Lung (tissue), 11 donors: ENCODE measurements at regions not wholly inside any gene's neighbourhood (a gene's known extent, or its start where the extent isn't known, plus 50 kb on each side); places are given as distances from the start of the nearest gene placed in this dataset.

Source experiments
- ATAC-seq: fragments of 200-7000 bp; cut with Tn5 transposase; one replicate; pipeline ENCODE4 v1.9.1; 2020; ENCODE audit warnings: moderate number of reproducible peaks; ENCODE audit not compliant: insufficient read depth, low FRiP score
- DNase-seq, 3 donors: peaks; one replicate each; pipeline ENCODE4 v3.0.0-alpha.2; 2013 to 2017
- H3K27ac ChIP-seq, 2 donors: one replicate each; pipeline ENCODE4 v1.5.1; 2013; ENCODE audit warnings: mild to moderate bottlenecking in 2 of 2, moderate library complexity in 2 of 2, control low read depth in 1 of 2, inconsistent platforms in 1 of 2, low read depth in 1 of 2, low read length in 1 of 2
- H3K27me3 ChIP-seq, 3 donors: one replicate each; pipeline ENCODE4 v1.5.1; 2013; ENCODE audit warnings: low read length in 2 of 3; ENCODE audit not compliant: control insufficient read depth in 3 of 3, insufficient read depth in 3 of 3
- H3K36me3 ChIP-seq, 4 donors: one replicate each; pipeline ENCODE4 v1.5.1; 2013; ENCODE audit warnings: low read length in 4 of 4, mild to moderate bottlenecking in 1 of 4, moderate library complexity in 1 of 4; ENCODE audit not compliant: control insufficient read depth in 4 of 4, insufficient read depth in 4 of 4
- H3K4me1 ChIP-seq, 5 donors: one replicate each; pipeline ENCODE4 v1.5.1; 2013; ENCODE audit warnings: low read length in 5 of 5, mild to moderate bottlenecking in 2 of 5, moderate library complexity in 1 of 5; ENCODE audit not compliant: control insufficient read depth in 5 of 5, insufficient read depth in 5 of 5
- H3K4me3 ChIP-seq: one replicate; pipeline ENCODE4 v1.5.1; 2013; ENCODE audit warnings: mild to moderate bottlenecking, control low read depth, moderate library complexity
- H3K9ac ChIP-seq, 2 donors: one replicate each; pipeline ENCODE4 v1.5.1; 2013; ENCODE audit warnings: low read length in 2 of 2, control low read depth in 1 of 2; ENCODE audit not compliant: insufficient read depth in 1 of 2
- H3K9me3 ChIP-seq, 4 donors: one replicate each; pipeline ENCODE4 v1.5.1; 2013; ENCODE audit warnings: low read length in 3 of 4, mild to moderate bottlenecking in 1 of 4, moderate library complexity in 1 of 4; ENCODE audit not compliant: control insufficient read depth in 4 of 4, insufficient read depth in 3 of 4
- CTCF ChIP-seq: IDR thresholded peaks from 2 replicates; pipeline ENCODE4 v1.5.1; 2012; ENCODE audit warnings: mild to moderate bottlenecking; ENCODE audit errors: control extremely low read depth, extremely low read depth
- WGBS, 2 donors: extraction: QIAGEN DNeasy Blood & Tissue Kit; methylation state at CpG; one replicate each; pipeline ENCODE4 v1.1.7; 2013; 5-methylcytosine and 5-hydroxymethylcytosine counted together
- donor health status: control.
- donor health status: control.
- donor health status: Bipolar disorder and iron deficiency.
- donor health status: healthy.
- donor health status: DM: yes; HTN: yes; CAD: no.

DNA sequence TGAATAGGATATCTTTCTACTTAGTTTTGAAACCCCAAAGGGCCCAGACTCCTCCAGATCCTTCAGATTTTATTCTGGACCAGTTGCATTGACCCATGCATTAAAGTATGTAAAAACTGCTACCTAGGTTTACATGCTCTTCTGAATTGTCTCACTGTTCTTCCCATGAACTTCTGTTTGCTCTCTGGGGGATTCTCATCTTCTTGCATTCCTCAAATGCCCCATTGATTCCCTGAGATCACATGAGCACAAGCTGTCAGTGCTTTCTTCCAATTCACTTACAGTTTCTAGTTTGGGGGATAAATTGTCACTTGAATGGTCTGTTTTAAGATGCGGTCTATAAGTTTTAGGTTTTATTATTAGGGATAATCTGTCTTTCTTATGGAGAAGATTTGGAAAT is 188.9 kb upstream of the KIF2B start:
- Histone ChIP-seq H3K4me3 (no peak overlapping the region), H3K9me3 (no peaks in the 10 kb centered on the region), H3K27me3 (no peaks in the 10 kb centered on the region), H3K36me3 (no peaks in the 10 kb centered on the region), H3K4me1 (no peaks in the 10 kb centered on the region), H3K27ac (no peak overlapping the region), H3K9ac (no peak overlapping the region)
- ATAC-seq (no peak), DNase-seq (no peak)
- WGBS, 2 donors, result 95 to 96% methylated on average over 1 of the region's 1 CpG
- no peak for TF ChIP-seq CTCF

GRCh38 chr17:53631486-53631885 is 191.2 kb upstream of the KIF2B start:
- 53 to 59% methylated on average over 4 of the region's 4 CpGs for WGBS, 2 donors
- DNase-seq, result no peak
- Histone ChIP-seq H3K9me3 (no peaks in the 10 kb centered on the region), H3K27me3 (no peaks in the 10 kb centered on the region), H3K27ac (no peak overlapping the region), H3K36me3 (no peaks in the 10 kb centered on the region), H3K9ac (no peak overlapping the region), H3K4me1 (no peaks in the 10 kb centered on the region), H3K4me3 (no peak overlapping the region)
- no peak for TF ChIP-seq CTCF
- no peak for ATAC-seq

- Histone ChIP-seq H3K4me3 (no peak overlapping the region), H3K36me3 (no peaks in the 10 kb centered on the region), H3K4me1 (no peaks in the 10 kb centered on the region), H3K9me3 (no peaks in the 10 kb centered on the region), H3K27me3 (no peaks in the 10 kb centered on the region), H3K27ac (no peak overlapping the region), H3K9ac (no peak overlapping the region)
- no peak for ATAC-seq
- no peak for DNase-seq
- no peak for TF ChIP-seq CTCF
- 66 to 82% methylated on average over 1 of the region's 1 CpG for WGBS, 2 donors
Measured at GRCh38 chr17:53630638-53631037, 192.1 kb upstream of the KIF2B start.

- 68 to 75% methylated on average over 3 of the region's 3 CpGs for WGBS, 2 donors
- no peaks in the 10 kb centered on the region for H3K4me1 ChIP-seq
- H3K9me3 ChIP-seq, result no peaks in the 10 kb centered on the region
- no peak overlapping the region for H3K9ac ChIP-seq
- H3K27me3 ChIP-seq, result no peaks in the 10 kb centered on the region
- H3K36me3 ChIP-seq, result no peaks in the 10 kb centered on the region
- H3K27ac ChIP-seq, result no peak overlapping the region
- H3K4me3 ChIP-seq, result no peak overlapping the region
- ATAC-seq (no peak), DNase-seq (no peak)
- no peak for TF ChIP-seq CTCF
Measured at GRCh38 chr17:53630115-53630514, 192.6 kb upstream of the KIF2B start.
